T-helper 2 cell treated with Interferon-gamma antibody and Interleukin-4, amounts not matched to agents 100 ng/mL and 5 ng/mL, for 36 hours (primary cell): ENCODE measurements at regions not wholly inside any gene's neighbourhood (a gene's known extent, or its start where the extent isn't known, plus 50 kb on each side); places are given as distances from the start of the nearest gene placed in this dataset.

Experiments used
- intact Hi-C: fragments of 100-400 bp; cut with micrococcal nuclease; formaldehyde crosslinking; loops from one replicate; pipeline ENCODE4 v1.15.1; 2023

DNA sequence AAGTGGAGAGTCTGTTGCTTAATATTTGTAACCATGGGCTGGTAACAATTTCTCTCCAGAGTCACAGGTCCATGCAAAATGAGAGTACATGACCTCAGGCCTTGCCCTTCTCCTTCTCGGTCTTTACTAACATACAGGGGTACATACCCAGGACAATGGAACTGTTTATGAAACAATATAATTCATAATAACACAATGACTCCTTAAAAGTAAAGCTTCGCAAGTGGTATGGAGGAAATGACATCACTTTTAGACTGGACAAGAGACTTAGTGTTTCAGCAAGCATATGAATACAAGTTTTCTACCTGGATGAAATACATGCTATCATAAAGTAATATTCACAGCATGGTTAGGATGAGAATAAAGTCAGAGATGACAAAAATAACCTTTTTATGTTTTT lies 386.6 kb downstream of the PLK2 start:
- intact Hi-C loops = no loop called here

DNA sequence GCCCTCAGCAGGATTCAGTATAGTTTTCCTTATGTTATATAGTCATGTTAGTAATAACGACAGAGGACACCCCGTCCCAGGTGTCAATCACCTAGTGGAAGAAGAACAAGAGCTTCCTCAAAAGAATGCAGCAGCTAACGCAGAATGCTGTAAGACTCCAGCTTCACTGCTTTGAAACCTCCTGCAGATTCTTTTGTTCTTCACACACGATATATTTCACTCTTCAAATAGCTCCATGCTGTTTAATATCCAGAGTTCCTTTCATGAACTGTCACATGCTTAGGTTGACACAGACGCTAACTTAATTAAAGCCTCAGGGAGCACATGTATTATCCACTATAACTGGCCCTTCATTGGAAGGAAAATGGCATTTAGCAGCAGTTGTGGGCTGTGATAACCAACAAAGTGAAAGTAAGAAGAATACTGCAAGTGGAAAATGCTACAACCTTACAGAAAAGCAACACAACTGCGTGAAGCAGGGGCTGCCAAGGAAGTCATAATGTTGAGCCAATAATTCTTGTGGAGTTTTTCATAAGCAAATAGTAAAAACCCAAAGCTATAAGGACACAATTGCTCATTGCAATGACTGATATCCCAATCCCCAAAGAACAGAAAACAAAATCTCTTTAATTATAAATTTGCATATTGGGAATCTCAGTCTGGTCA lies 387.5 kb downstream of the PLK2 start:
- intact Hi-C loops = no loop called here

DNA sequence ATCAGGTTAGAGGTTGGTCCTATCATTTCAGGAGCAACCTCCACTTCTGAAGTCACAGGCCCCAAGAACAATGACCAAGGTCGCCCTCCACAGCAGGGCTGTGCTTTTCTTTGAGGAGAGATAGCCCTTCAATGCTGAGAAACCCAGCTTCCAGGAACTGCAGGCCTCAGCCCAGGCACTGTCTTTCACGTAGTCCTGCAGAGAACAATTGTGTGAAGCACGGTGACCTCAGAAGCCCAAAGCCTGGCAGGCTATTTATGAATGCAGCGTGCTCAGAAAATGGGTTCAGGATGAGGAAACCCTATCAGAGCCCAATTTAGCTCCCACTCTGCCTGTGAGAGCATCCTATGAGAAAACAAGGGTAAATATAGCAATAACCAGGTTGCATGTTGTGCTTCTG lies 388.3 kb downstream of the PLK2 start:
- intact Hi-C loops = no loop called here

DNA sequence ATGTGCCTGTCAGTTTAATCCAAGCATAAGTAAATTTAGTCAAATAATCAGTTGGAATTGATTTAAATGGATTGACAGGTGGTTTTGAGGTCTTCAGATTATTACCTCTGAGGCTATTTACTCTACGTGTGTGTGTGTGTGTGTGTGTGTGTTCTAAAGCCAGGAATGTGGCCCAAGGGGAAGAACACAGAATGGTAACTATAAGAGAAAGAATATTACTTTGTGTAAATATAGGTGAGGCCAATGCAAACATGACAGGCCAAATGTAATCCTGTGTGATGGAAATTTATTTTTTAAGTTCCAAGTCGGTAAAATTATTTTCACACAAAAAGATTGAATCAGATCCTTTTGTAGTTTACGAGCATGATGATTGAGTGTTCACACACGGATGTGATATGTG lies 390.0 kb downstream of the PLK2 start:
- intact Hi-C loops = no loop called here

DNA sequence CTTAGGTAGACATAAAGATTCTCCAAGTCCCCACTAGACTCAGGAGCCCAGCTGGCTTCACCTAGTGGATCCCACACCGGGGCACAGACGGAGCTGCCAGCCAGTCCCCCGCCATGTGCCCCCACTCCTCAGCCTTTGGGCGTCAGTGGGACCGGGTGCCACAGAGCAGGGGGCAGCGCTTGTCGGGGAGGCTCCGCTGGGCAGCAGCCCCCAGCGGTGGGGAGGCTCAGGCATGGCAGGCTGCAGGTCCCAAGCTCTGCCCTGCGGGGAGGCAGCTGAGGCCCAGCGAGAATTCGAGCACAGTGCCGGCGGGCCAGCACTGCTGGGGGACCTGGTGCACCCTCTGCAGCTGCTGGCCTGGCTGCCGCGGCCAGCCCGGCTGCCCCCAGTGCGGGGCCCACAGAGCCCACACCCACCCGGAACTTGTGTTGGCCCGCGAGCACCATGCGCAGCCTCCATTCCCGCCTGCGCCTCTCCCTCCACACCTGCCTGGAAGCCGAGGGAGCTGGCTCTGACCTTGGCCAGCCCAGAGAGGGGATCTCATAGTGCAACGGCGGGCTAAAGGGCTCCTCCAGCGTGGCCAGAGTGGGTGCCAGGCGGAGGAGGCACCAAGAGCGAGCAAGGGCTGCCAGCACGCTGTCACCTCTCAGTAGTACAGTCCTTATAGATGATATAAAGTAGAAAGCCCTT lies 390.7 kb downstream of the PLK2 start:
- intact Hi-C loops = no loop called here

DNA sequence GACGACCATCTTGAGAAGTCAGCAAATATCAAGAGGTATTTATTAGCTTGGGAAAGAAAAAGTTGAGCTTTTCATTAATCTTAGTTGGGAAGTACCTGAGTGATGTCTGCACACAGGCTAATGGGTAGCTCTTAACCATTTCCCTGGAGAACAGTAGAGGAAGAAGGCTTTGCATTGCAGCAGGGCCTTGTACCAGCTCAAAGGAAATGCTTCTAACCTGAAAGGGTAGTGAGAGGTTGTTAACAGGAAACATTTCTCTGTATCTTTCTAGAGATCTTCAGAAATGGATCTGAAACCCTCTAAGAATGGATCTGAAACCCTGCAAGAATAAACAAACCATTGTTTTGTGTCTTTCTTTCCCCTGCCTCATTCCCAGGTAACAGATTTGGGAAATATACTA lies 393.3 kb downstream of the PLK2 start:
- intact Hi-C loops = no loop called here

DNA sequence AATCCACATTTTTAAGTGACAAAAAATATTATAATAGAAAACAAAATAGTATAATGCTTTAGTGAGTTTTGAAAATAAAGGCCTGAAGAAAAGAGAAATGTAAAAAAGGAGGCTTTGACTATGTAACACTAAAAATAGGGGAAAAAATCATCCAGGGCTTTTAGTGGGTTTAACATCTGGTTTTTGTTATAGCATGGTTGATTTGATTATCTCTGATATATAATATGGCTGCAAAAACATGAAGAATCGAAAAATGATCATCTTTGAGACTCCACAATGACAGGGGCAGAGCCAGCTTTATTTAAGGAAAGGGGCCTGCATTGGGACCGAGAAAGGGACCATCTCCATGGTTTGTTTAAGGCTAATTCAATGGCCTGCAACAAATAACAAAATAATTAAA lies 393.8 kb downstream of the PLK2 start:
- intact Hi-C loops = no loop called here

DNA sequence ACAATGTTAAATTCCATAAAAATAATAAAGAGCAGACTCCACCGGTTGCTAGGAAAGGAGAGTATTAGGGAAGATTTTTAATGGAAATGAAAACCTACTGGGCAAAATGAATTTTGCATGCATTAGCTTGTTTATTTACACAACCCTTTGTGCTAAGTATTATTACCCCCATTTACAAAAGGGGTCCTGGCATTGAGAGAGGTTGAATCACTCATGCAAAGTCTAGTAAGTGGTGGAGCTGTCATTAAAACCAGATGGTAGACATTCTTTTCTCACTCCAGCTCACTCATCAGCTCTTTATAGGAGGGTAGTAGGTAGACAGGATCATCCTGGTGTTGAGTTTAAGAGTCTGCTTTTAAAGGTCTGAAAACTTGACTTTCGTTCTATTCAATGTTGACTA lies 395.1 kb downstream of the PLK2 start:
- intact Hi-C loops = no loop called here

DNA sequence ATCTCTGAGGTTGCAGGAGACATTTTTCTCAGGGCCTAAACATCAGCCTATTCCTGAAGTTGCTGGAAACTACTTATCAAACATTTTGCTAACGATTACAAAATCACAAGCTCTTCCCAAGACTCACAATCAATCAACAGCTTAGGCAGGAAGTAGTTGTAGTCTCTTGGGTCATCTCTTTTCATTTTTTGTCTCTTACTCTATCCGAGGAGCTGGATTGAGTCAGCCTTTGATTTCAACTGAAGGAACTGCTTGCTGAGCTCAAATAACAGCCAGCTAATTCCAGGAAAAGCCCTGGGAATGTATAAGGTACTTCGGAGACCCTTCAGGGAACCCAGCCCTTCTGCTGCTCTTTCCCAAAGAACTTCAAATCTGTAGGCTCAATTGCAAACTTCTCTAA lies 398.9 kb downstream of the PLK2 start:
- intact Hi-C loops = no loop called here

DNA sequence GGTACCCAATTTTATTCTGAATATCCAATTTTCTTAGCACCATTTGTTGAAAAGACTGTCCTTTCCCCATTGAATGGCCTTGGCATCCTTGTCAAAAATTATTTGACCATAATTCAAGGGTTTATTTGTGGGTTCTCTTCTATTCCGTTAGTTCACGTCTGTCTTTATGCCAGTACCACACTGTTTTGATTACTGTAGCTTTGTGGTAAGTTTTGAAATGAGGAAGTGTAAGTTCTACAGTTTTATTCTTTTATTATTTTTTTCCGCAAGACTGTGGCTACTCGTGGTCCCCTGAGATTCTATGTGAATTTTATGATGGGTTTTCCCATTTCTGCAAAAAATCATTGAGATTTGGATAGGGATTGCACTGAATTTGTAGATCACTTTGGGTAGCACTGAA lies 402.6 kb downstream of the PLK2 start:
- intact Hi-C loops = no loop called here

DNA sequence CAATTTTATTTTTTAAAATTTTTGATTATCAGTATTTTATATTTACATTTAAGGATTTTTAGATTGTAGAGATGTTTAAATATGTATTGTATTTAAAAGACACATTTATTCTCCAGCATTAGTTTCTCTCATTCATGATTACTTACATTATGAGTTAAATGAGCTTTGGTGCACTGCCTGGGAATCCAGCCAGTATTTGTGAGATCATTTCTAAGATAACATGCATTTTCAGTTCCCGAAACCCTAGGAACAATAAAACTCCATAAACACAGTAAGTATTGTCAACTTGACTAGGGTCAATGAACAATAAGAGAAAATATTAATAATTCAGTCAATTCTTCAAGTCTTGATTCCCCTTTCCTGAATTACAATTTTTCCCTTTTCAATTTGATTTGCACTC lies 403.3 kb downstream of the PLK2 start:
- intact Hi-C loops = no loop called here

DNA sequence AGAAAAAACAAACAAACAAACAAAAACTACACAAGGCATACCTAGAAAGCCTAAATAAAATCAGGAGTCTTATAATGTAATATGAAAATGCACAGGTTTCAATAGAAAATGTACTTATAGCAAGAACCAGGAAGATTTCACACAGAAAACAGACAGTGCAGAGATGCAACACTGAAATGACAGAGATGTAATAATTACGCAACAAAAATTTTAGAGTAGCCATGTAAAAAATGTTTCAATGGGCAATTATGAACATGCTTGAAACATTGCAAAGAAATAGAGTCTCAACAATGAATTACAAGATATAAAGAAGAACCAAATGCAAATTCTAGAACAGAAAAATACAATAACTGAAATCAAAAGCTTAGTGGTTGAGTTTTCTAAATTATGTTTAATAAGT lies 405.9 kb downstream of the PLK2 start:
- intact Hi-C loops = no loop called here

DNA sequence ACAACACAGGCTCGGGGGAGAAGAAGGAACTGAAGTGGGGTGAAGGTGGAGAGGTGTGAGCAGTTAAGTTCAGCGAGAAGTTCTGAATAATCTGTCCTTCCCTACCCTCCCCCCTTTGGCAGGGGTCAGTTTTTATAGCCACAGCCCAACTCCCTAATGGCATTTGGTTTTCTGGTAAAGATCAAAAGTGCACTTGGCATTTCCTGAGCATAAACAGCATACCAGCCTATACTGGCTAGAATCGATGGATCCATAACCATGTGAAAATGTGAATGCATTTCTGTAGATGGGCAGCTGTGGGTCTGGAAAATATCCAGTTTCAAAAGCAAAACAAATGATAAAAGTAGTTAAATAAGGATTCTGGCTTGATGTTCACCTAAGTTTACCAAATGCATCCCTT lies 410.9 kb downstream of the PLK2 start:
- intact Hi-C loops = no loop called here

DNA sequence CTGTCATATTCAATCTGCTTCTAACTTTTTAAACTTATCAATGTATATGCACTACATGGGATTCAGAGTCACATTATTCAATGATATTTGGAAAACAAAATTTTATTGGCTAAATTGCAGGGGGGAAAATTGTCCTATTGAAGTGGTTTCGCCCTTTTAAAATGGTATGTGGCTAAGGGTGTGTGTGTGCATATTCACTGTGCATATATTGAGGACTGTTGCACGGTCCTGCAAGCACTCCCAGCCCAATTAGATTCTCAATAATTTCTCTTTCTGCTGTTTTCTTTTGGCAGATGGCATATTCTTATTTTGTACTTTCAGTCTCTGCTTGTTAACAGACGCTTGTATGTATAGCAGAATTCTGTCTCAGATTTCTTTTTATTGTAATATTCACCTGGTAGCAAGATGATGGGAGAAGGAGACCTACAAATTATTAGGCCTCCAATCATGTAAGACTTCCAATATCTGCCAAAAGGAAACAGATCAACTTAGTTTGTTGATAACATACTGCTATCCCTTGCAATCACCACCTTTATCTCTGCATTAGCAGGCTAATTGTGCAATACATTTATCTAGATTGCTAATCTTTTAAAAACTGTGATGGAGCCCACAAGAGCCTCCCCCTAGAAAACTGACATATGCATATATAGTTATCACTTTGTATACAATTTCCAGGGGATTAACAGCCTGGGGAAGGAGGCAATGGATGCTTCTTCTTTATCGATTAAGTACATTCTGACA lies 411.5 kb downstream of the PLK2 start:
- intact Hi-C loops = no loop called here

DNA sequence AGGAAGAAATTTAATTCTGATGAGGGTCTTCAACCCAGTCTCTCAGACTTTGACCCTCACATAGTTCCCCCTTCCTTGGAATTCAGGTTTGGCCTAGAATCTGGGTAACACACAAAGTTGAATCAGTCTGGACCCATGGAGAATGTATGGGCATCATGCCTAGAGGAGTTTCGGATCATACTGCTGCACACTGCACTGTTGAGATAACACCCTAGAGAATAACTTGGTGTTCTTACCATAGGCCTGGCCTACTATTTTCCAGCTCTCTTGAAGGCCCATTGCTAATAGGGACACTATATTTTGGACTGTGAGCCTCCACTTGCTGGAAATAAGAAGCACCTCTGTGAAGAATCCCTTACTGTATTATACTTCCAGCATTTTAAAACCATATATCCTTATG lies 413.5 kb downstream of the PLK2 start:
- intact Hi-C loops = no loop called here

DNA sequence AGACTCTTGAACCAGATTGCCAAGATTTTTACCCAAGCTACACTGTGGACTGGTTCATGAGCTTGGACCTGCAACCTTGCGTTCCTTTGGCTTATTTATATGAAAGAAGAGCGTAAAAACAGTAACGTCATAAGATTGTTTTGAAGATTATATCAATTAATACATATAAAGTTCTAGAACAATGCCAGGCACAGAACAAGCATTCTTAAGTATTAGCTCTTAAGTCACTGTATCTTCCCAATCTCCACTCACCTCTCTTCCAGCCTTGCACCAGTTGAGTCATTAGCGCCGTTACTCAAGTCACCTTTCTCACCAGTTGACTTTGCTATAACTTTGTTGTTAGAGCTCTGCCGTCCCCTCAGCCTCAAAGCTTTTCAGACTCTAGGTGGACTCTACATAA lies 415.7 kb downstream of the PLK2 start:
- intact Hi-C loops = no loop called here

DNA sequence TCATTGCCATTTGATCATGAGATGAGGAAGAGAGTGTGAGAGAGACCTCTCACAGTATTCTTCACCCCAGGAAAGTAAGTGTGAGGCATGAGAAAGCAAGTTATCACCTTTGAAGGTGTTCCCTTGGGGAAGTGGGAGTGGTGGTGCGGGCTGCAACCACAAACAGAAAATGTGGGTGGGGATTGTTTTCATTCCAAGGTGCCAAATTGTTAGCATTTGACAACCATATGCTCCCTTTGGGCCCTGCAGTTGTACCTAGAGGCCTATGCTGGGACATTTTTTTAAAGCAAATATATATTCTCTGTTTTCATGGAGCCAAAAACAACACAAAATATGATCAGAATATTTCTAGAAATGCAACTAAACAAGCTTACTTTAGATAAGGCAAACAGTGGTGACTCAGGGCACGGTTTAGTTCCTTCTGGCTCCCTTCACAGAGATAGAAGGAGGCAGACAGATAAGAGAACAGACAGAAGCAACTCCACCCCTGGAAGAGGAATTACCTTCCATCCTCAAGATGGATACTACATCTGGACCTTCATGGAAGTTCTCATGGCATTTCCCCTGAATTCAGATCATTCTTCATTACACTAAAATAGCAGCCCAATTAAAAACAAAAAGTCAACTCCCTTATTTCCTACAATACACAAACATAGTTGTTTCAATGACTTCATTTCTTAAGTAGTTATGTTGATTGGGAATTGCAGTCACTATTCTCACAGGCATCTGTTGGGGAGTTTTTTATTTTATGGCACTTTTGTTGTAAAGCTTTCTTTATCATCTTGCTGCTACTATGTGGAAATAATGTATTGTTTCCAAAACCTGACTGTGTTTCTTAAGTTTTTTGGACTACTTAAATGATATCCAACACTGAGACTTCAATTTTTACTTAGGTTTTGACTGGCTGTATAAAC lies 416.6 kb downstream of the PLK2 start:
- intact Hi-C loops = no loop called here

DNA sequence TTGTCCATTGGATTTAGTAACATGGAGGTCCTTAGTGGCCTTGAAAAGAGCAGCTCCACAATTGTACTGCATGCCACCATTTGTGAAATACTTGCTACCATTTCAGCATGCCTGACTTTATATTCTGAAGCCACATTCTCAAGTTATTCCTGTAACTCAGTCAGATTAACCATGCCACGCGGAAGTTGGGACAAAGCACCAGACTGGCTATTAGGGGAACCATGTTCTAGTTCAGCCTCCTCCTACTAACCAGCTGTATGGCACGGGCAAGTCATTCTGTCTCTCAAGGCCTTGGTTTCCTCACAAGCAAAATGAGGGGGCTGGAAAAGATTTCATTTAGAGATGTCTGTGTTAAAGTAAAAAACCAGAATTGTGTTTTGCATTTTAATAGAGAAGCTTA lies 418.0 kb downstream of the PLK2 start:
- intact Hi-C loops = no loop called here

DNA sequence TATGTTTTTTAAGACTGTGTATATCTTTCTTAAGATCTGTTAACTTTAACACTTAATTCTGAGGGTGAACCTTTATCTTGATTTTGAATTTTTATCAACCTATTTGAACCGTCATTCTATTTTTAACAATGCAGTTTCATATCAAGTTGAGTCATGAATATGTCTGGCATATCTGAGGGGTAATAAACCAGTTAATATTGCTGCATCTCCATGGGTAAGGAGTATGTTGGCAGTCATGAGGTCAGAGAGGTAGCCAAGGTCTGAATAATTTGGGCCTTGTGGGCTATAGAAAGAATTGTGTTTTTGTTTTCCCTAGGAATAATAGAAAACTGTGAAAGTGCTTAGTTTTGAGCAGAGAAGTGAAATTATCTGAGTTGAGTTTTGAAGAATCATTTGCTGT lies 419.0 kb downstream of the PLK2 start:
- intact Hi-C loops = no loop called here

DNA sequence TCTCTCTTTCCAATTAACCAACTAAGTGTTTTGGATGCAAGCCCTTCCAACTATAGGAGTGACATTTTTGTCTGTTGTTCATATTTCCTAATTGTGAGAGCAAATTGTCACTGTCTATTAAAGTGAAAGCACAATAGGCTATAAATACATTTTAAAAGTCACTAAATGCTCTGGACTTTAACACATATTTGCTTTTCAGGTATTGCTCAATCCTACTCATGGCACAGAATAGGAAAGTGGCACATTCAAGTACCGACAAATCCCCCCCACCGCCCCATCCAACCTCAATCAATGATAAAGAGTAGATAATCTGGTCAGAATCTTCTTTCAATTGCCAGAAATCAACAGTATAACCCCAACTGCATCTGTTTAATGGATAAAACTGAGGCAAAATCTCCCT lies 419.8 kb downstream of the PLK2 start:
- intact Hi-C loops = no loop called here

DNA sequence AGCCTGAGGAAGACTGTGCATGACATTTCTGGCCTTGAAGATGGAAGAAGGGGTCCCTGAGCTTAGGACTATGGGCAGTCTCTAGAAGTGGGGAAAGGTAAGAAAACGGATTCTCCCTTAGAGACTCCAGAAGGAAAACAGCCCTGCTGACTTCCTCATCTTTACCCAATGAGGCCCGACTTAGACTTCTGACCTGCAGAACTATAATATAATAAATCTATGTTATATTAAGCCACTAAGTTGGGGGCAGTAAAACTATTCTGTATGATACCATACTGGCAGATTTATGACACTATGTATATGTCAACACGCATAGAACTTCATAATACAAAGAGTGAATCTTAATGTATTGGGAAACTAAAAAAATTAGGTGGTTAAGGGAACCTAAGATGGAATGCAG lies 422.0 kb downstream of the PLK2 start:
- intact Hi-C loops = loop anchor here (1.0 kb wide), 1 partner anchor 12 kb away; no protein-coding TSS in a partner anchor

DNA sequence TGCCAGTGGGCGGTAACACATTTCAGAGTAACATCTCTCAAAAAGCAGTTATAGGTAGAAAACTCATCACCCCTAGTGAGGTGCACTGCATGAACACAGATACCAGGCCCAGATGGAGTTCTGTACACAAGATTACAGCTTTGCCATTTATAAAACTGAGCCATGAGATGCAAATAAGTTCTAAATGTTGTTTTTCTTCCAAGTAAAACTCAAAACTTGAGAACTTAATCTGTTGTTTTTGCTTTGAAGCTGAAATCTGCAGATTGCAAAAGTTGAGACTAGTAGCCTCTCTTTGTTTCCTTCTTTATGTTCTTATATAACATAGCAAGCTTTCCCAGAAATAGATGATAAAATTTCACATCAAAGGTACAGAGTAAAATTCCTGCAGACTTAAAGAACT lies 434.1 kb downstream of the PLK2 start:
- intact Hi-C loops = loop anchor here (1.0 kb wide), 1 partner anchor 12 kb away; no protein-coding TSS in a partner anchor
